Heart right ventricle (tissue), 16 donors: ENCODE measurements at regions not wholly inside any gene's neighbourhood (a gene's known extent, or its start where the extent isn't known, plus 50 kb on each side); places are given as distances from the start of the nearest gene placed in this dataset.
A peak's percentile ranks its signal among the peaks of the same experiment; 100 is the strongest.

ENCODE experiments used
- ATAC-seq, 8 donors: fragments of 200-7000 bp; cut with Tn5 transposase; one replicate each; pipeline ENCODE4 v1.9.1; 2020; ENCODE audit warnings: mild to moderate bottlenecking in 8 of 8, moderate library complexity in 8 of 8, moderate number of reproducible peaks in 1 of 8
- DNase-seq, 2 donors: peaks; one replicate each; pipeline ENCODE4 v3.0.0-alpha.2; 2020
- H3K27ac ChIP-seq, 10 donors: fragments of 200-600 bp; sonication (generic) in 2 of 10; one replicate each; pipeline versions ENCODE4 v1.5.0 to v1.8.0; 2020 to 2022; ENCODE audit warnings: mild to moderate bottlenecking in 3 of 10
- H3K27me3 ChIP-seq, 7 donors: fragments of 200-600 bp; one replicate each; pipeline ENCODE4 v1.8.0; 2021 to 2022; ENCODE audit warnings: mild to moderate bottlenecking in 2 of 7
- H3K36me3 ChIP-seq, 9 donors: fragments of 200-600 bp; sonication (generic) in 1 of 9; one replicate each; pipeline versions ENCODE4 v1.5.0 to v1.8.0; 2020 to 2022; ENCODE audit warnings: mild to moderate bottlenecking in 2 of 9
- H3K4me1 ChIP-seq, 9 donors: fragments of 200-600 bp; sonication (generic) in 1 of 9; one replicate each; pipeline versions ENCODE4 v1.5.0 to v1.8.0; 2020 to 2022; ENCODE audit warnings: mild to moderate bottlenecking in 4 of 9
- H3K4me3 ChIP-seq, 10 donors: fragments of 200-600 bp; sonication (generic) in 2 of 10; one replicate each; pipeline versions ENCODE4 v1.5.0 to v1.8.0; 2020 to 2022; ENCODE audit warnings: mild to moderate bottlenecking in 7 of 10, moderate library complexity in 2 of 10
- H3K9me3 ChIP-seq, 11 donors: fragments of 200-600 bp in 10 of 11; sonication (generic) in 2 of 11; one replicate each; pipeline versions ENCODE4 v1.5.0 to v1.8.0; 2013 to 2022; ENCODE audit warnings: mild to moderate bottlenecking in 2 of 11, control low read depth in 1 of 11, moderate library complexity in 1 of 11
- WGBS, 2 donors: extraction: QIAGEN DNeasy Blood & Tissue Kit; methylation state at CpG; one replicate each; pipeline ENCODE4 v1.1.7; 2013; ENCODE audit warnings: inconsistent platforms in 1 of 2; 5-methylcytosine and 5-hydroxymethylcytosine counted together
- intact Hi-C, 10 donors: fragments of 100-400 bp; cut with DNase I; formaldehyde crosslinking; loops; one replicate each; pipeline versions ENCODE4 v1.11.1 to v1.14.2; 2022
- TF ChIP-seq, protein P1 (sequence below), 9 donors: fragments of 200-600 bp; sonication (generic) in 2 of 9; IDR thresholded peaks; one replicate each; pipeline versions ENCODE4 v1.5.0 to v1.8.0; 2021 to 2022; ENCODE audit warnings: antibody characterized with exemption in 9 of 9, mild to moderate bottlenecking in 5 of 9, moderate library complexity in 1 of 9
- donor health status: Arrhythmogenic right ventricular cardiomyopathy.
- donor health status: ischemic (EF 13 %, LVEDD 7.1; RV severe dilation, severe dysfunction).
- donor health status: healthy with polysubstance abuse.
- donor health status: DM: no; HTN: yes; CAD: no.
- donor health status: DM: no; HTN: no; CAD: no.
- donor health status: ischemic (EF 25% LVEDD 6.9; RV normal size, moderate dysfunction).
- donor health status: ischemic (EF 25% LVEDD 5.7; RV mildly dilated, moderate dysfunction).
- donor health status: healthy.
- donor health status: DM: yes; HTN: yes; CAD: no.
- donor health status: Ischemic cardiomyopathy.
- donor health status: ischemic (EF 35%, LVEDD 5.7; RV mildly dilated, moderate dysfunction).
- donor health status: nonischemic (EF 11% LVEDD 7.7; RV severe dilation, severe dysfunction).
- donor health status: DM: yes; HTN: yes; CAD: no.
- donor health status: PGD.
- donor health status: ischemic (EF 29% LVEDD 5.4; RV normal size, mild dysfunction).
- donor health status: nonischemic (EF 23%, LVEDD 6.1; RV moderate dilation, normal function).

DNA sequence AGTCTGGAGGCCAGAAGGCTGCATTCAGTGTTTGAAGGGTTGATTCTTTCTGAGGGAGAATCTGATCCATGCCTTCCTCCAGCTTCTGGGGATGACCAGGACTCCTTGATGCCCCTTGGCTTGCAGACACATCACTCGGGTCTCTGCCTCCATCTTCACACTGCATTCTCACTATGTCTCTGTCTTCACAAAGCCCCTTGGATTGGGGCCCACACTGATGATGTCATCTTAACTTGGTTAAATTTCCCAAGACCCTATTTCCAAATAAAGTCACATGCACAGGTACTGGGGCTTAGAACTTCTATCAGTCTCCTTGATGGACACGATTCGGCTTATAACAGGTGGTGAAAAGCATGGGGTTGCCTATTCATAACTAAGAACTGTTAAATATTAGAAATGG lies 112.1 kb upstream of the MYOCD start:
- WGBS, 2 donors, result 83 to 94% methylated on average over 3 of the region's 3 CpGs
- intact Hi-C loops, result no loop called here
- H3K27ac ChIP-seq, result no peak overlapping the region
- peaks cover 0 to 27% (median 5%) of the 10 kb centered on the region in 9 donors for H3K4me1 ChIP-seq
- H3K36me3 ChIP-seq, result no peaks in the 10 kb centered on the region
- no peak overlapping the region for H3K4me3 ChIP-seq
- ATAC-seq, result no peak
- DNase-seq, result no peak
- TF ChIP-seq, protein P1, sequence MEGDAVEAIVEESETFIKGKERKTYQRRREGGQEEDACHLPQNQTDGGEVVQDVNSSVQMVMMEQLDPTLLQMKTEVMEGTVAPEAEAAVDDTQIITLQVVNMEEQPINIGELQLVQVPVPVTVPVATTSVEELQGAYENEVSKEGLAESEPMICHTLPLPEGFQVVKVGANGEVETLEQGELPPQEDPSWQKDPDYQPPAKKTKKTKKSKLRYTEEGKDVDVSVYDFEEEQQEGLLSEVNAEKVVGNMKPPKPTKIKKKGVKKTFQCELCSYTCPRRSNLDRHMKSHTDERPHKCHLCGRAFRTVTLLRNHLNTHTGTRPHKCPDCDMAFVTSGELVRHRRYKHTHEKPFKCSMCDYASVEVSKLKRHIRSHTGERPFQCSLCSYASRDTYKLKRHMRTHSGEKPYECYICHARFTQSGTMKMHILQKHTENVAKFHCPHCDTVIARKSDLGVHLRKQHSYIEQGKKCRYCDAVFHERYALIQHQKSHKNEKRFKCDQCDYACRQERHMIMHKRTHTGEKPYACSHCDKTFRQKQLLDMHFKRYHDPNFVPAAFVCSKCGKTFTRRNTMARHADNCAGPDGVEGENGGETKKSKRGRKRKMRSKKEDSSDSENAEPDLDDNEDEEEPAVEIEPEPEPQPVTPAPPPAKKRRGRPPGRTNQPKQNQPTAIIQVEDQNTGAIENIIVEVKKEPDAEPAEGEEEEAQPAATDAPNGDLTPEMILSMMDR (IDR thresholded peaks at IDR 0.05), result no peak
- H3K9me3 ChIP-seq, result no peaks in the 10 kb centered on the region
- no peaks in the 10 kb centered on the region for H3K27me3 ChIP-seq

DNA sequence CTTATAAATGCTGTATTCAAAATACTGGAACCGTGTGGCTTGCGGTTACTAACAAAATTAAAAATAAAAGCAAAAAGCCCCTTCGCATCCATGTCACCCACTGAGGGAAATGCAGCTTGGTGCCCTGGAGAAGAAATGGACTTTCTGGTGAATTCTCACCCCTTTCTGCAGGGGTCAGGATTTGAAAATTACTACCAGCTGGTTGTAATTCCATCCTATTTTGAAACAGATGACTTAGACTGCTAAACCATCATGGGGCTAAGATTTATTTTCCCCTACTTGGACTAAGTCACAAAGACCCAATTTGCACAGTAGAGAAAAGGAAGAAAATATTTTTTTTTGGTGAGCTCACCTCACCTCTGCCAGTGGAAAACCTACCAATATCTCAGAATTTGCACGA lies 111.4 kb upstream of the MYOCD start:
- ATAC-seq, result no peak
- H3K36me3 ChIP-seq, result no peaks in the 10 kb centered on the region
- DNase-seq, result no peak
- TF ChIP-seq, protein P1 (IDR thresholded peaks at IDR 0.05), result no peak
- no peaks in the 10 kb centered on the region for H3K27me3 ChIP-seq
- H3K9me3 ChIP-seq, result no peaks in the 10 kb centered on the region
- H3K27ac ChIP-seq, result no peak overlapping the region
- H3K4me1 ChIP-seq, result peaks cover 0 to 21% (median 5%) of the 10 kb centered on the region in 9 donors
- intact Hi-C loops, result no loop called here
- WGBS, 2 donors, result 86 to 96% methylated on average over 4 of the region's 4 CpGs
- H3K4me3 ChIP-seq, result no peak overlapping the region

DNA sequence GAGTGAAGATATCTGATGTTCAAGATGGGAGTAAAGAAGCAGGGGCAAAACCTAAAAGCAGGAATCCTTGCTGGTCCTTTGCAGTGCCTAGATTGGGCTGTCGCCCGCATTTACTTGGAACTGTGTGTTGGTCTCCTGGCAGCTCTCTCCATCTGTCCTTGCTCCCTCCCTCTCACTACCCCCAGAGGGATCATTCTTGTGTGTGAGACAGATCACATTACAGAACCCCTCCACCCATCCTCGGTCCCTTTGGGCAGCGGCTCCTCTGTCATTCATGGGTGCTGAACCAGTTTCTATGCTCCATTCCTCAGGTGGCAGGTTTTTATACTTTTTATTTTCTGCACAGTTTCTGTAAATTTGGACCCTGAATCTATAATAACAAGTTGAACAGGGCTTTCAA lies 99.4 kb upstream of the MYOCD start:
- Histone ChIP-seq H3K4me1 (peaks cover 0 to 23% (median 12%) of the 10 kb centered on the region in 9 donors), H3K36me3 (no peaks in the 10 kb centered on the region), H3K27me3 (no peaks in the 10 kb centered on the region), H3K4me3 (no peak overlapping the region), H3K9me3 (peaks cover 0 to under 1% (median 0%) of the 10 kb centered on the region in 11 donors), H3K27ac (peak overlapping the region in 1 of 10 donors; percentile 35)
- 34 to 39% methylated on average over 4 of the region's 4 CpGs for WGBS, 2 donors
- ATAC-seq, result peak in 7 of 8 donors; percentile 24 to 69 (median 46)
- TF ChIP-seq, protein P1 (IDR thresholded peaks at IDR 0.05), result no peak
- no peak for DNase-seq
- intact Hi-C loops, result no loop called here

- peaks cover 0 to 10% (median 0%) of the 10 kb centered on the region in 11 donors for H3K9me3 ChIP-seq
- H3K4me3 ChIP-seq, result no peak overlapping the region
- WGBS, 2 donors, result 38 to 54% methylated on average over 10 of the region's 10 CpGs
- TF ChIP-seq, protein P1 (IDR thresholded peaks at IDR 0.05), result no peak
- ATAC-seq, result no peak
- H3K27me3 ChIP-seq, result no peaks in the 10 kb centered on the region
- H3K4me1 ChIP-seq, result peaks cover 0 to 23% (median 12%) of the 10 kb centered on the region in 9 donors
- DNase-seq, result no peak
- H3K36me3 ChIP-seq, result no peaks in the 10 kb centered on the region
- H3K27ac ChIP-seq, result peak overlapping the region in 2 of 10 donors; percentile 15 to 35
- intact Hi-C loops, result no loop called here
Measured at GRCh38 chr17:12567077-12568053, 98.3 kb upstream of the MYOCD start.
